HEK293 (cell line): ENCODE measurements at regions not wholly inside any gene's neighbourhood (a gene's known extent, or its start where the extent isn't known, plus 50 kb on each side); places are given as distances from the start of the nearest gene placed in this dataset.

ENCODE experiments used
- CTCF ChIA-PET: fragments of 350-600 bp; formaldehyde crosslinking; extraction: SDS; loops from one replicate; lab custom pipeline; 2021; ENCODE audit warnings: antibody characterized with exemption; lab: Yijun Ruan, JAX
- POLR2A ChIA-PET: fragments of 300-600 bp; formaldehyde crosslinking; extraction: SDS; loops from one replicate; lab custom pipeline; 2020; ENCODE audit warnings: antibody characterized with exemption, inconsistent platforms; lab: Yijun Ruan, JAX
- H3K27ac ChIP-seq: fragments of 200-500 bp; sonication (Bioruptor generic); 2 replicates; pipeline ENCODE4 v1.5.1; 2014; ENCODE audit warnings: low read depth, low read length, control low read depth, inconsistent platforms; ENCODE audit errors: extremely low read depth
- H3K36me3 ChIP-seq, 2 experiments: fragments of 200-500 bp in 1 of 2; sonication (Bioruptor generic) in 1 of 2; 1 replicate in 1 of 2; 2 replicates in 1 of 2; pipeline ENCODE4 v1.5.1; 2014 to 2017; ENCODE audit warnings: inconsistent platforms in 2 of 2, low read length in 2 of 2; ENCODE audit not compliant: control insufficient read depth in 2 of 2, insufficient read depth in 1 of 2
- H3K4me1 ChIP-seq: fragments of 200-500 bp; sonication (Bioruptor generic); 2 replicates; pipeline ENCODE4 v1.5.1; 2014; ENCODE audit warnings: mild to moderate bottlenecking, low read length, inconsistent platforms; ENCODE audit not compliant: control insufficient read depth, insufficient read depth
- H3K4me3 ChIP-seq: 2 replicates; pipeline ENCODE4 v1.5.1; 2011; ENCODE audit warnings: low read depth, mild to moderate bottlenecking, control low read depth, low read length, moderate library complexity
- H3K9me3 ChIP-seq: fragments of 200-500 bp; sonication (Bioruptor generic); 2 replicates; pipeline ENCODE4 v1.5.1; 2014; ENCODE audit warnings: low read depth, low read length, inconsistent platforms; ENCODE audit not compliant: control insufficient read depth, insufficient read depth
- BCL6B ChIP-seq: fragments of 450-650 bp; formaldehyde crosslinking; IDR thresholded peaks from 2 replicates; pipeline ENCODE4 v1.5.1; 2017; ENCODE audit warnings: missing biosample characterization, missing genetic modification characterization
- GFI1B ChIP-seq: fragments of 450-650 bp; formaldehyde crosslinking; IDR thresholded peaks from 2 replicates; pipeline ENCODE4 v1.5.1; 2016; ENCODE audit warnings: missing biosample characterization, missing genetic modification characterization
- HOXC10 ChIP-seq: sonication (generic); formaldehyde crosslinking; IDR thresholded peaks from 2 replicates; pipeline ENCODE4 v1.8.1; 2023; ENCODE audit warnings: mild to moderate bottlenecking, missing genetic modification reagents
- HOXD13 ChIP-seq: sonication (generic); formaldehyde crosslinking; IDR thresholded peaks from 2 replicates; pipeline ENCODE4 v1.8.0; 2022; ENCODE audit warnings: missing genetic modification reagents, borderline replicate concordance
- MYNN ChIP-seq: fragments of 450-650 bp; formaldehyde crosslinking; IDR thresholded peaks from 2 replicates; pipeline ENCODE4 v1.5.1; 2016; ENCODE audit warnings: missing biosample characterization, missing genetic modification characterization, borderline replicate concordance
- OSR2 ChIP-seq: fragments of 450-650 bp; formaldehyde crosslinking; IDR thresholded peaks from 2 replicates; pipeline ENCODE4 v1.5.1; 2016; ENCODE audit warnings: missing biosample characterization, missing genetic modification characterization
- OVOL3 ChIP-seq: fragments of 450-650 bp; formaldehyde crosslinking; IDR thresholded peaks from 2 replicates; pipeline ENCODE4 v1.5.1; 2016; ENCODE audit warnings: missing biosample characterization, missing genetic modification characterization
- PATZ1 ChIP-seq: fragments of 450-650 bp; formaldehyde crosslinking; IDR thresholded peaks from 2 replicates; pipeline ENCODE4 v1.5.1; 2016; ENCODE audit warnings: missing biosample characterization, missing genetic modification characterization
- ZBTB48 ChIP-seq: fragments of 450-650 bp; formaldehyde crosslinking; IDR thresholded peaks from 2 replicates; pipeline ENCODE4 v1.5.1; 2016; ENCODE audit warnings: missing biosample characterization, missing genetic modification characterization
- ZNF112 ChIP-seq: fragments of 450-650 bp; formaldehyde crosslinking; IDR thresholded peaks from 2 replicates; pipeline ENCODE4 v1.5.0; 2017; ENCODE audit warnings: missing biosample characterization, missing genetic modification characterization
- ZNF155 ChIP-seq: fragments of 450-650 bp; formaldehyde crosslinking; IDR thresholded peaks from 2 replicates; pipeline ENCODE4 v1.5.1; 2016; ENCODE audit warnings: missing biosample characterization, missing genetic modification characterization
- ZNF174 ChIP-seq: fragments of 450-650 bp; formaldehyde crosslinking; IDR thresholded peaks from 2 replicates; pipeline ENCODE4 v1.5.0; 2017; ENCODE audit warnings: missing biosample characterization, mild to moderate bottlenecking, missing genetic modification characterization
- ZNF2 ChIP-seq: fragments of 450-650 bp; formaldehyde crosslinking; IDR thresholded peaks from 2 replicates; pipeline ENCODE4 v1.5.1; 2016; ENCODE audit warnings: missing biosample characterization, missing genetic modification characterization
- ZNF248 ChIP-seq: fragments of 450-650 bp; formaldehyde crosslinking; IDR thresholded peaks from 2 replicates; pipeline ENCODE4 v1.5.1; 2017; ENCODE audit warnings: missing biosample characterization, missing genetic modification characterization
- ZNF280D ChIP-seq: fragments of 450-650 bp; formaldehyde crosslinking; IDR thresholded peaks from 2 replicates; pipeline ENCODE4 v1.5.1; 2016; ENCODE audit warnings: missing biosample characterization, missing genetic modification characterization
- ZNF324 ChIP-seq: fragments of 450-650 bp; formaldehyde crosslinking; IDR thresholded peaks from 2 replicates; pipeline ENCODE4 v1.5.1; 2016; ENCODE audit warnings: missing biosample characterization, missing genetic modification characterization
- ZNF37A ChIP-seq: fragments of 450-650 bp; IDR thresholded peaks from 2 replicates; pipeline ENCODE4 v1.5.1; 2018; ENCODE audit warnings: missing biosample characterization, missing genetic modification characterization
- ZNF391 ChIP-seq: fragments of 450-650 bp; formaldehyde crosslinking; IDR thresholded peaks from 2 replicates; pipeline ENCODE4 v1.5.1; 2016; ENCODE audit warnings: low read depth, missing biosample characterization, missing genetic modification characterization, borderline replicate concordance
- ZNF394 ChIP-seq: fragments of 450-650 bp; formaldehyde crosslinking; IDR thresholded peaks from 2 replicates; pipeline ENCODE4 v1.5.1; 2016; ENCODE audit warnings: missing biosample characterization, missing genetic modification characterization, mild to moderate bottlenecking, moderate library complexity, borderline replicate concordance
- ZNF514 ChIP-seq: fragments of 450-650 bp; formaldehyde crosslinking; IDR thresholded peaks from 2 replicates; pipeline ENCODE4 v1.5.1; 2016; ENCODE audit warnings: missing biosample characterization, missing genetic modification characterization
- ZNF530 ChIP-seq: fragments of 450-650 bp; formaldehyde crosslinking; IDR thresholded peaks from 2 replicates; pipeline ENCODE4 v1.5.1; 2016; ENCODE audit warnings: low read depth, missing biosample characterization, missing genetic modification characterization
- ZNF701 ChIP-seq: fragments of 450-650 bp; formaldehyde crosslinking; IDR thresholded peaks from 2 replicates; pipeline ENCODE4 v1.5.1; 2016; ENCODE audit warnings: missing biosample characterization, missing genetic modification characterization
- ZNF785 ChIP-seq: fragments of 450-650 bp; formaldehyde crosslinking; IDR thresholded peaks from 2 replicates; pipeline ENCODE4 v1.5.1; 2016; ENCODE audit warnings: missing biosample characterization, missing genetic modification characterization
- ZSCAN16 ChIP-seq: fragments of 450-650 bp; formaldehyde crosslinking; IDR thresholded peaks from 2 replicates; pipeline ENCODE4 v1.5.1; 2016; ENCODE audit warnings: missing biosample characterization, missing genetic modification characterization

GRCh38 chr6:22366214-22366613 lies 69.4 kb upstream of the PRL start (continued):
- TF ChIP-seq ZSCAN16 (tag by site-specific recombination) (no peak), HOXD13 (CRISPR knock-in tag) (no peak), ZNF530 (tag by site-specific recombination) (no peak), PATZ1 (tag by site-specific recombination) (no peak)

- Histone ChIP-seq H3K27ac (no peak overlapping the region), H3K36me3 (no peaks in the 10 kb centered on the region), H3K9me3 (no peaks in the 10 kb centered on the region), H3K4me3 (no peak overlapping the region), H3K4me1 (no peaks in the 10 kb centered on the region)
- TF ChIP-seq OVOL3 = no peak
- TF ChIP-seq ZNF785 (tag by site-specific recombination) = no peak
- no peak for TF ChIP-seq OSR2 (tag by site-specific recombination)
- no peak for TF ChIP-seq ZNF155 (tag by site-specific recombination)
- TF ChIP-seq ZNF280D = no peak
- no peak for TF ChIP-seq ZNF514 (tag by site-specific recombination)
- TF ChIP-seq GFI1B (tag by site-specific recombination) = no peak
- TF ChIP-seq ZNF112 (tag by site-specific recombination) = no peak
- no peak for TF ChIP-seq ZNF391 (tag by site-specific recombination)
- POLR2A ChIA-PET = no interaction called here
- CTCF ChIA-PET = interaction anchor here (0.5 to 0.7 kb wide), 2 partner anchors 16 to 209 kb away, joined by 3 read pairs; no protein-coding TSS in a partner anchor
Measured at GRCh38 chr6:22367346-22367745, 70.5 kb upstream of the PRL start.

- H3K36me3 ChIP-seq = no peaks in the 10 kb centered on the region
- no peak overlapping the region for H3K4me3 ChIP-seq
- ChIA-PET CTCF (interaction anchor here (0.6 kb wide), 2 partner anchors 23 to 1912 kb away, joined by 3 read pairs; no protein-coding TSS in a partner anchor), POLR2A (no interaction called here)
- no peaks in the 10 kb centered on the region for H3K4me1 ChIP-seq
- no peaks in the 10 kb centered on the region for H3K9me3 ChIP-seq
- no peak overlapping the region for H3K27ac ChIP-seq
- TF ChIP-seq ZNF280D (no peak), ZNF324 (tag by site-specific recombination) (no peak), HOXC10 (CRISPR knock-in tag) (no peak), BCL6B (tag by site-specific recombination) (no peak), GFI1B (tag by site-specific recombination) (no peak), ZNF701 (tag by site-specific recombination) (no peak), ZNF248 (tag by site-specific recombination) (no peak), ZBTB48 (tag by site-specific recombination) (no peak), ZNF394 (tag by site-specific recombination) (no peak), ZNF37A (tag by site-specific recombination) (no peak), MYNN (tag by site-specific recombination) (no peak), ZNF2 (tag by site-specific recombination) (no peak), ZNF174 (tag by site-specific recombination) (no peak)
Measured at GRCh38 chr6:22368794-22369193, 72.0 kb upstream of the PRL start.
